Left ventricle myocardium inferior (tissue), 1 donor: ENCODE measurements at regions not wholly inside any gene's neighbourhood (a gene's known extent, or its start where the extent isn't known, plus 50 kb on each side); places are given as distances from the start of the nearest gene placed in this dataset.
"Not testable (repeated sequence)": the region's sequence is repeated elsewhere in the genome, so short reads cannot be mapped to it uniquely, and the experiment has no call there.

ENCODE experiments used
- DNase-seq: peaks from one replicate; pipeline ENCODE4 v3.0.0-alpha.2; 2020
- H3K27ac ChIP-seq: fragments of 200-600 bp; replicated peaks from 2 replicates; pipeline ENCODE4 v1.8.0; 2021
- H3K27me3 ChIP-seq: fragments of 200-600 bp; 2 replicates; pipeline ENCODE4 v1.8.0; 2021; ENCODE audit warnings: low read depth
- H3K36me3 ChIP-seq: fragments of 200-600 bp; 2 replicates; pipeline ENCODE4 v1.8.0; 2021
- H3K4me1 ChIP-seq: fragments of 200-600 bp; 2 replicates; pipeline ENCODE4 v1.8.0; 2021
- H3K4me3 ChIP-seq: fragments of 200-600 bp; 2 replicates; pipeline ENCODE4 v1.8.0; 2021; ENCODE audit warnings: mild to moderate bottlenecking, moderate library complexity
- H3K9me3 ChIP-seq: fragments of 200-600 bp; replicated peaks from 2 replicates; pipeline ENCODE4 v1.8.0; 2021
- CTCF ChIP-seq: fragments of 200-600 bp; IDR thresholded peaks from 2 replicates; pipeline ENCODE4 v1.8.0; 2021; ENCODE audit warnings: antibody characterized with exemption, mild to moderate bottlenecking, borderline replicate concordance
- intact Hi-C: fragments of 100-400 bp; cut with micrococcal nuclease; formaldehyde crosslinking; loops from one replicate; pipeline ENCODE4 v1.11.0; 2022
- donor health status: DM: no; HTN: yes; CAD: no; lungs with severe emphysema.

- Histone ChIP-seq H3K4me3 (no peak overlapping the region), H3K4me1 (peaks cover 31% of the 10 kb centered on the region), H3K27me3 (no peaks in the 10 kb centered on the region), H3K9me3 (peaks cover 18% of the 10 kb centered on the region), H3K36me3 (no peaks in the 10 kb centered on the region), H3K27ac (no peak overlapping the region)
- no peak for DNase-seq
- TF ChIP-seq CTCF = no peak
- intact Hi-C loops = no loop called here
Observed at GRCh38 chr18:22285361-22286140, 116.2 kb downstream of the GATA6 start.

GRCh38 chr18:22284581-22285360 lies 115.4 kb downstream of the GATA6 start:
- Histone ChIP-seq H3K4me1 (peaks cover 36% of the 10 kb centered on the region), H3K4me3 (no peak overlapping the region), H3K27ac (no peak overlapping the region), H3K9me3 (peaks cover 15% of the 10 kb centered on the region), H3K36me3 (no peaks in the 10 kb centered on the region), H3K27me3 (no peaks in the 10 kb centered on the region)
- intact Hi-C loops = no loop called here
- no peak for DNase-seq
- no peak for TF ChIP-seq CTCF

GRCh38 chr18:22283855-22284254 lies 114.5 kb downstream of the GATA6 start:
- H3K4me3 ChIP-seq, DNase-seq, H3K9me3 ChIP-seq, H3K27me3 ChIP-seq, intact Hi-C loops, H3K36me3 ChIP-seq, H3K27ac ChIP-seq: not testable (repeated sequence)
- peaks cover 44% of the 10 kb centered on the region for H3K4me1 ChIP-seq

GRCh38 chr18:22283397-22283796 lies 114.0 kb downstream of the GATA6 start:
- Histone ChIP-seq H3K27ac (no peak overlapping the region), H3K36me3 (no peaks in the 10 kb centered on the region), H3K4me3 (no peak overlapping the region), H3K27me3 (no peaks in the 10 kb centered on the region), H3K9me3 (peaks cover 3% of the 10 kb centered on the region), H3K4me1 (peaks cover 46% of the 10 kb centered on the region)
- intact Hi-C loops = no loop called here
- no peak for DNase-seq
- no peak for TF ChIP-seq CTCF

- Histone ChIP-seq H3K4me1 (peaks cover 49% of the 10 kb centered on the region), H3K36me3 (no peaks in the 10 kb centered on the region), H3K9me3 (no peaks in the 10 kb centered on the region), H3K27ac (no peak overlapping the region), H3K27me3 (no peaks in the 10 kb centered on the region), H3K4me3 (no peak overlapping the region)
- no peak for DNase-seq
- intact Hi-C loops = no loop called here
- no peak for TF ChIP-seq CTCF
Observed at GRCh38 chr18:22283116-22283395, 113.7 kb downstream of the GATA6 start.
